GM12878 (cell line): ENCODE measurements at regions not wholly inside any gene's neighbourhood (a gene's known extent, or its start where the extent isn't known, plus 50 kb on each side); places are given as distances from the start of the nearest gene placed in this dataset.

Experiments
- EGR1 ChIP-seq, 2 experiments: IDR thresholded peaks; 1 replicate in 1 of 2; 2 replicates in 1 of 2; pipeline ENCODE4 v1.6.1; 2011 to 2012; ENCODE audit warnings: low read depth in 2 of 2, low read length in 2 of 2, borderline replicate concordance in 1 of 2, mild to moderate bottlenecking in 1 of 2, moderate library complexity in 1 of 2
- HCFC1 ChIP-seq: fragments of 150-350 bp; IDR thresholded peaks from 2 replicates; pipeline ENCODE4 v1.6.1; 2014; ENCODE audit warnings: low read length
- JUND ChIP-seq: IDR thresholded peaks from 2 replicates; pipeline ENCODE4 v1.6.1; 2012; ENCODE audit warnings: low read depth, mild to moderate bottlenecking, low read length, improper control_type of control experiment, moderate library complexity
- KAT2A ChIP-seq: conservative IDR thresholded peaks from 2 replicates; pipeline ENCODE4 v1.6.1; 2011; ENCODE audit warnings: low read depth, low read length; ENCODE audit not compliant: control insufficient read depth
- MXI1 ChIP-seq: fragments of 150-350 bp; IDR thresholded peaks from 2 replicates; pipeline ENCODE4 v1.6.1; 2011; ENCODE audit warnings: low read depth, mild to moderate bottlenecking, inconsistent platforms, low read length, improper control_type of control experiment
- NR2C1 ChIP-seq: fragments of 450-650 bp; IDR thresholded peaks from 2 replicates; pipeline ENCODE4 v1.6.1; 2017; ENCODE audit warnings: antibody characterized with exemption, mild to moderate bottlenecking, moderate library complexity
- POLR2AphosphoS2 ChIP-seq: IDR thresholded peaks from 2 replicates; pipeline ENCODE4 v1.6.1; 2011; ENCODE audit warnings: low read depth, mild to moderate bottlenecking, low read length, improper control_type of control experiment, moderate library complexity
- POLR2AphosphoS5 ChIP-seq: IDR thresholded peaks from 2 replicates; pipeline ENCODE4 v1.6.1; 2011; ENCODE audit warnings: mild to moderate bottlenecking, low read length, inconsistent platforms
- RAD21 ChIP-seq: IDR thresholded peaks from 2 replicates; pipeline ENCODE4 v1.6.1; 2011; ENCODE audit warnings: mild to moderate bottlenecking, low read depth, low read length, moderate library complexity; ENCODE audit not compliant: insufficient read depth
- STAT1 ChIP-seq: fragments of 450-650 bp; conservative IDR thresholded peaks from 2 replicates; pipeline ENCODE4 v1.6.1; 2014; ENCODE audit warnings: antibody characterized with exemption, mild to moderate bottlenecking
- TF ChIP-seq, protein P1 (sequence below), 3 experiments: IDR thresholded peaks in 2 of 3; conservative IDR thresholded peaks in 1 of 3; 2 replicates each; pipeline ENCODE4 v1.5.1; 2011; ENCODE audit warnings: low read depth in 3 of 3, low read length in 3 of 3, mild to moderate bottlenecking in 3 of 3, control low read depth in 2 of 3, moderate library complexity in 2 of 3, inconsistent platforms in 1 of 3, mixed read lengths in 1 of 3; ENCODE audit not compliant: control insufficient read depth in 2 of 3, insufficient read depth in 1 of 3; ENCODE audit errors: extremely low read depth in 1 of 3
- TF ChIP-seq, protein P2 (sequence below): IDR thresholded peaks from 2 replicates; pipeline ENCODE4 v1.6.1; 2011; ENCODE audit warnings: low read depth, mild to moderate bottlenecking, low read length, moderate library complexity, borderline replicate concordance; ENCODE audit errors: extremely low read depth

DNA sequence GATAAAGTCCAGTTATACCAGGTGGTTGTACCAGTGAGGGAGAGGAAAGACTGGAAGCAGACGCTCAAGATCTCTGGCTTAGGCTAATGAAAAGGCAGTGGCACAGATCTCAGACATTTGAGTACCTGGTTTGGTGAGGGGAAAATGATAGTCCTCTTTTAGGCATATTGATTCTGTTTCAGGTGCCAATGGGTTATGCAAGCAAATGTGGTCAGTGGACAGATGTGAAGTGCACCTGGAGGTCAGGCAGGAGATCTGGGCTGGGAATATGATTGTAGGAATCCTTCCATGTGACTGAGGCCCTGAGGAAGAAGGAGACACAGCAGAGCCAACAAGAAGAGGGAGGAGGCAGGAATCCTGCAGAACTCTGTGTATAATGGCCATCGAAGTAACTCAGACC is 63.7 kb upstream of the SMARCA2 start:
- TF ChIP-seq POLR2AphosphoS2 (no peak), RAD21 (no peak), KAT2A (no peak), STAT1 (no peak), HCFC1 (no peak), NR2C1 (no peak), EGR1 (IDR thresholded peaks at IDR 0.05; ENCODE audit: borderline replicate concordance in 1 of 2, low read depth in 2 of 2, low read length in 2 of 2) (no peak), JUND (no peak), MXI1 (no peak), POLR2AphosphoS5 (no peak)
- TF ChIP-seq, protein P1, sequence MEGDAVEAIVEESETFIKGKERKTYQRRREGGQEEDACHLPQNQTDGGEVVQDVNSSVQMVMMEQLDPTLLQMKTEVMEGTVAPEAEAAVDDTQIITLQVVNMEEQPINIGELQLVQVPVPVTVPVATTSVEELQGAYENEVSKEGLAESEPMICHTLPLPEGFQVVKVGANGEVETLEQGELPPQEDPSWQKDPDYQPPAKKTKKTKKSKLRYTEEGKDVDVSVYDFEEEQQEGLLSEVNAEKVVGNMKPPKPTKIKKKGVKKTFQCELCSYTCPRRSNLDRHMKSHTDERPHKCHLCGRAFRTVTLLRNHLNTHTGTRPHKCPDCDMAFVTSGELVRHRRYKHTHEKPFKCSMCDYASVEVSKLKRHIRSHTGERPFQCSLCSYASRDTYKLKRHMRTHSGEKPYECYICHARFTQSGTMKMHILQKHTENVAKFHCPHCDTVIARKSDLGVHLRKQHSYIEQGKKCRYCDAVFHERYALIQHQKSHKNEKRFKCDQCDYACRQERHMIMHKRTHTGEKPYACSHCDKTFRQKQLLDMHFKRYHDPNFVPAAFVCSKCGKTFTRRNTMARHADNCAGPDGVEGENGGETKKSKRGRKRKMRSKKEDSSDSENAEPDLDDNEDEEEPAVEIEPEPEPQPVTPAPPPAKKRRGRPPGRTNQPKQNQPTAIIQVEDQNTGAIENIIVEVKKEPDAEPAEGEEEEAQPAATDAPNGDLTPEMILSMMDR (IDR thresholded peaks at IDR 0.05 in 2 of 3, conservative IDR thresholded peaks at IDR 0.05 in 1 of 3; ENCODE audit: control insufficient read depth in 2 of 3, extremely low read depth in 1 of 3, insufficient read depth in 1 of 3, low read depth in 3 of 3, low read length in 3 of 3), result no peak
- TF ChIP-seq, protein P2, sequence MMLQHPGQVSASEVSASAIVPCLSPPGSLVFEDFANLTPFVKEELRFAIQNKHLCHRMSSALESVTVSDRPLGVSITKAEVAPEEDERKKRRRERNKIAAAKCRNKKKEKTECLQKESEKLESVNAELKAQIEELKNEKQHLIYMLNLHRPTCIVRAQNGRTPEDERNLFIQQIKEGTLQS, result no peak
